ENCODE measurements at regions not wholly inside any gene's neighbourhood (a gene's known extent, or its start where the extent isn't known, plus 50 kb on each side); places are given as distances from the start of the nearest gene placed in this dataset.
"Not testable (repeated sequence)": the region's sequence is repeated elsewhere in the genome, so short reads cannot be mapped to it uniquely, and the experiment has no call there.

- not testable (repeated sequence) for DNase-seq (ENCODE audit: low read depth)
These were observed 121.7 kb downstream of the ATP6V0E2 start for GRCh38 chr7:149995369-149996026.

- not testable (repeated sequence) for DNase-seq (ENCODE audit: low read depth)
These were observed 127.2 kb downstream of the ATP6V0E2 start for GRCh38 chr7:150000780-150001599.

GRCh38 chr7:150003304-150003810 lies 129.6 kb downstream of the ATP6V0E2 start:
- DNase-seq (ENCODE audit: low read depth), result no peak

GRCh38 chr7:150003973-150004372 lies 130.2 kb downstream of the ATP6V0E2 start:
- not testable (repeated sequence) for DNase-seq (ENCODE audit: low read depth)

- not testable (repeated sequence) for DNase-seq (ENCODE audit: low read depth)
These were observed 131.1 kb downstream of the ATP6V0E2 start for GRCh38 chr7:150004843-150005242.

GRCh38 chr7:150009620-150010303 lies 136.0 kb downstream of the ATP6V0E2 start:
- not testable (repeated sequence) for DNase-seq (ENCODE audit: low read depth)

GRCh38 chr7:150016651-150017189 lies 143.0 kb downstream of the ATP6V0E2 start:
- not testable (repeated sequence) for DNase-seq (ENCODE audit: low read depth)

GRCh38 chr7:150020210-150020609 lies 146.4 kb downstream of the ATP6V0E2 start:
- DNase-seq (ENCODE audit: low read depth), result not testable (repeated sequence)

GRCh38 chr7:150024550-150025490 lies 151.1 kb downstream of the ATP6V0E2 start:
- not testable (repeated sequence) for DNase-seq (ENCODE audit: low read depth)

- DNase-seq (ENCODE audit: low read depth), result not testable (repeated sequence)
These were observed 152.0 kb downstream of the ATP6V0E2 start for GRCh38 chr7:150025802-150026201.

- DNase-seq (ENCODE audit: low read depth), result not testable (repeated sequence)
These were observed 154.7 kb downstream of the ATP6V0E2 start for GRCh38 chr7:150028344-150029012.

- DNase-seq (ENCODE audit: low read depth), result not testable (repeated sequence)
These were observed 155.2 kb downstream of the ATP6V0E2 start for GRCh38 chr7:150029013-150029389.

- not testable (repeated sequence) for DNase-seq (ENCODE audit: low read depth)
These were observed 158.0 kb downstream of the ATP6V0E2 start for GRCh38 chr7:150031733-150032132.

GRCh38 chr7:150033711-150034110 lies 159.9 kb downstream of the ATP6V0E2 start:
- not testable (repeated sequence) for DNase-seq (ENCODE audit: low read depth)

- DNase-seq (ENCODE audit: low read depth), result not testable (repeated sequence)
These were observed 162.0 kb downstream of the ATP6V0E2 start for GRCh38 chr7:150035769-150036168.

GRCh38 chr7:150039061-150039460 lies 165.3 kb downstream of the ATP6V0E2 start:
- not testable (repeated sequence) for DNase-seq (ENCODE audit: low read depth)

GRCh38 chr7:150042281-150042680 lies 168.5 kb downstream of the ATP6V0E2 start:
- not testable (repeated sequence) for DNase-seq (ENCODE audit: low read depth)

- DNase-seq (ENCODE audit: low read depth), result not testable (repeated sequence)
These were observed 171.0 kb downstream of the ATP6V0E2 start for GRCh38 chr7:150044771-150045170.

GRCh38 chr7:150045596-150045995 lies 171.8 kb downstream of the ATP6V0E2 start:
- DNase-seq (ENCODE audit: low read depth), result not testable (repeated sequence)
